BLaER1 (cell line): ENCODE measurements at regions not wholly inside any gene's neighbourhood (a gene's known extent, or its start where the extent isn't known, plus 50 kb on each side); places are given as distances from the start of the nearest gene placed in this dataset.
"Not testable (repeated sequence)": the region's sequence is repeated elsewhere in the genome, so short reads cannot be mapped to it uniquely, and the experiment has no call there.

Experiments used
- H3K27ac ChIP-seq: shearing (Covaris generic); formaldehyde crosslinking; 2 replicates; pipeline ENCODE4 v1.8.1; 2022
- H3K27me3 ChIP-seq: shearing (Covaris generic); formaldehyde crosslinking; 2 replicates; pipeline ENCODE4 v1.8.1; 2022
- H3K36me3 ChIP-seq: shearing (Covaris generic); formaldehyde crosslinking; 2 replicates; pipeline ENCODE4 v1.8.1; 2022
- H3K4me1 ChIP-seq: shearing (Covaris generic); formaldehyde crosslinking; 2 replicates; pipeline ENCODE4 v1.8.1; 2022
- H3K4me2 ChIP-seq: shearing (Covaris generic); formaldehyde crosslinking; 2 replicates; pipeline ENCODE4 v1.8.1; 2022
- H3K4me3 ChIP-seq: shearing (Covaris generic); formaldehyde crosslinking; 2 replicates; pipeline ENCODE4 v1.8.1; 2022
- H3K9ac ChIP-seq: shearing (Covaris generic); formaldehyde crosslinking; 2 replicates; pipeline ENCODE4 v1.8.1; 2022
- H3K9me3 ChIP-seq: shearing (Covaris generic); formaldehyde crosslinking; 2 replicates; pipeline ENCODE4 v1.8.1; 2022
- H4K20me1 ChIP-seq: shearing (Covaris generic); formaldehyde crosslinking; 2 replicates; pipeline ENCODE4 v1.8.1; 2022
- Cebpa-rat ChIP-seq: shearing (Covaris generic); IDR thresholded peaks from 2 replicates; pipeline ENCODE4 v1.8.1; 2022

- H3K27ac ChIP-seq, H4K20me1 ChIP-seq, H3K4me1 ChIP-seq, H3K4me3 ChIP-seq, H3K4me2 ChIP-seq, H3K36me3 ChIP-seq, H3K27me3 ChIP-seq, H3K9me3 ChIP-seq, H3K9ac ChIP-seq: not testable (repeated sequence)
These were observed 81.2 kb upstream of the HMX1 start for GRCh38 chr4:8952791-8953190.

DNA sequence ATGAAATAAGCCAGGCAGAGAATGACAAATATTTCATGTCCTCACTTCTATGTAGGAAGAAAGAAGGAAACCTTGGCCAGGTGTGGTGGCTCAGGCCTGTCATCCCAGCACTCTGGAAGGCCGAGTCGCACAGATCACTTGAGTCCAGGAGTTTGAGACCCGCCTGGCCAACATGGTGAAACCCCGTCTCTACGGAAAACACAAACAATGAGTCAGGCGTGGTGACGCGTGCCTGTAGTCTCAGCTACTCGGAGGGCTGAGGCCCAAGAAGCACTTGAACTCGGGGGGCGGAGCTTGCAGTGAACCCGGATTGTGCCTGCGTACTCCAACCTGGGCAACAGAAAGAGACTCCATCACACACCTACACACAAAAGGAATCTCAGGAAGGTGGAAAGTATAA lies 80.5 kb upstream of the HMX1 start:
- H3K4me2 ChIP-seq, H3K4me3 ChIP-seq, H3K27ac ChIP-seq, H3K9ac ChIP-seq, H3K36me3 ChIP-seq, H4K20me1 ChIP-seq, H3K4me1 ChIP-seq, H3K27me3 ChIP-seq, H3K9me3 ChIP-seq: not testable (repeated sequence)

DNA sequence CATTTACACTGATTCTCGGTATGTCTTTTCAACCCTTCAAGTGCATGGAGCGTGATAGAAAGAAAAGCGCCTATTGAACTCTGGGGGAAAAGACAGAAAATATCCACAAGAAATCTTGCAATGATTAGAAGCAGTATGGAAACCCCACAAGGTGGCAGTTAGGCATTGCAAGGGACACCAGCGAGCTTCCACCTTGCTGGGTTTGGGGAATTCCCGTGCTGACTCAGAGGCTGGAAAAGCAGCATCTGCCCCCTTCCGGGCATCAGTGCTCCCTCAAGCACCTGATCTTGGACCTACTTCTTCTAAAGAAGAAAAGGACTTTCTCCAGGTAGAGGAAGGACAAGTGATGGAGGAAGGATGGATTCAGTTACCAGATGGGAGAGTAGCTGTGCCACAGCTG lies 73.9 kb upstream of the HMX1 start:
- not testable (repeated sequence) for H3K27ac ChIP-seq, H3K4me2 ChIP-seq, H3K27me3 ChIP-seq, H3K9ac ChIP-seq, H3K4me3 ChIP-seq, H3K4me1 ChIP-seq, H3K36me3 ChIP-seq, H4K20me1 ChIP-seq, H3K9me3 ChIP-seq

DNA sequence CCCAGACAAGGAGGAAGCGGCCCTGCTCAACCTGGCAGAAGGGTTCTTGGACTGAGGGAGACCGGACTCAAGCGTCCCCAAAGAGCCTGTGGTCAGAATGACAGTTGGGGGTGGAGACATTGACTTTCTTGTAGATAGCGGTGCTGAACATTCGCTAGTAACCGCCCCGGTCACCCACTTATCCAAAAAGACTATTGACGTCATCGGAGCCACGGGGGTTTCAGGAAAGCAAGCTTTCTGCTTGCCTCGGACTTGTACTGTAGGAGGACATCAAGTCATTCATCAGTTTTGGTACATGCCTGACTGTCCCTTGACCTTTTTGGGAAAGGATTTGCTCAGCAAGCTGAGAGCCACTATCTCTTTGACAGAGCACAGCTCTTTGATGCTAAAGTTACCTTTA lies 71.7 kb upstream of the HMX1 start:
- not testable (repeated sequence) for H3K4me3 ChIP-seq, H3K27me3 ChIP-seq, H3K9ac ChIP-seq, H3K4me2 ChIP-seq, H3K9me3 ChIP-seq, H4K20me1 ChIP-seq, H3K4me1 ChIP-seq, H3K36me3 ChIP-seq, H3K27ac ChIP-seq

- not testable (repeated sequence) for H3K27me3 ChIP-seq, H3K36me3 ChIP-seq, H3K4me3 ChIP-seq, H3K4me1 ChIP-seq, H4K20me1 ChIP-seq, H3K9me3 ChIP-seq, H3K4me2 ChIP-seq, H3K27ac ChIP-seq, H3K9ac ChIP-seq
These were observed 70.4 kb upstream of the HMX1 start for GRCh38 chr4:8942088-8942487.

GRCh38 chr4:8941492-8941805 lies 69.8 kb upstream of the HMX1 start:
- H3K4me2 ChIP-seq, H3K9ac ChIP-seq: not testable (repeated sequence)

DNA sequence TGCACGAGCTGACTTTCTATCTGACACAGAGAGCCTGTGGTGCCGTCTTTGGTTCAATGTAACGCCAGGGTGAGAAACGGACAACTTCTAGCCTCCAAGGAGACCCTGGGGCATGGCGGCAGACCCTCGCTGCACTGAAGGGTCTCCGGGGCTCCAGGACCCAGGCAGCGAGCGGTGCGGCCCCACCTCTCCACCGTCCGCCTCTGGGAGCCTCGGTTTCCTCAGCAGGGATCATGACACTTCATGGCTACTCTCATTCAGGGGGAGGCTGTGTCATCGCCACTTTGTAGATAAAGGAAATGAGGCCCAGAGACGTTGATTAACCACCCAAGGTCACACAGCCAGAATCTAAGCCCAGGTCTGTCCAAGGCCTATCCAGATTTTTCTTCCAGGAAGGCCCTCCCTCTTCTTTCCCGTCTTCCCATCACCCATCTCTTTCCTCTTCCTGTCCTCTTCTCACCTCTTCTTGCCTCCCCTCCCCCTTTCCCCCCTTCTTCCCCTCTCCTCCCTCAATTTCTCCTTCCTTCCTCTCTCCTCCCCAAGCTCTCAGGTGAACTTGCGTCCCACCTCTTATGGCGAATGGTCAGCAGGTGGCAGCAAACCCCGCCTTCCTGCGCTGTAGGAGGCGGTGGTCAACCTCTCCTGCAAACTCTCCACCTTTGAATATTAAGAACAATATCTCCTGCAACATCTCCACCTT lies 69.3 kb upstream of the HMX1 start:
- no peaks in the 10 kb centered on the region for H3K4me1 ChIP-seq
- H3K4me2 ChIP-seq = no peak overlapping the region
- no peaks in the 10 kb centered on the region for H3K27me3 ChIP-seq
- H3K9ac ChIP-seq = no peak overlapping the region
- H4K20me1 ChIP-seq = no peaks in the 10 kb centered on the region
- H3K36me3 ChIP-seq = no peaks in the 10 kb centered on the region
- H3K4me3 ChIP-seq = no peak overlapping the region
- no peaks in the 10 kb centered on the region for H3K9me3 ChIP-seq
- H3K27ac ChIP-seq = no peak overlapping the region
- no peak for TF ChIP-seq Cebpa-rat

More at GRCh38 chr4:8941492-8941805, 69.8 kb upstream of the HMX1 start:
- H3K4me1 ChIP-seq, H4K20me1 ChIP-seq, H3K36me3 ChIP-seq, H3K9me3 ChIP-seq, H3K4me3 ChIP-seq, H3K27ac ChIP-seq, H3K27me3 ChIP-seq: not testable (repeated sequence)

- H3K27me3 ChIP-seq = no peaks in the 10 kb centered on the region
- H3K36me3 ChIP-seq = no peaks in the 10 kb centered on the region
- no peak overlapping the region for H3K4me2 ChIP-seq
- no peak overlapping the region for H3K9ac ChIP-seq
- H3K4me3 ChIP-seq = no peak overlapping the region
- no peak overlapping the region for H3K27ac ChIP-seq
- peaks cover 8% of the 10 kb centered on the region; the same call in 1 of the 2 replicates for H3K9me3 ChIP-seq
- no peak for TF ChIP-seq Cebpa-rat
- H4K20me1 ChIP-seq = no peaks in the 10 kb centered on the region
- no peaks in the 10 kb centered on the region for H3K4me1 ChIP-seq
These were observed 68.5 kb upstream of the HMX1 start for GRCh38 chr4:8939840-8940742.

DNA sequence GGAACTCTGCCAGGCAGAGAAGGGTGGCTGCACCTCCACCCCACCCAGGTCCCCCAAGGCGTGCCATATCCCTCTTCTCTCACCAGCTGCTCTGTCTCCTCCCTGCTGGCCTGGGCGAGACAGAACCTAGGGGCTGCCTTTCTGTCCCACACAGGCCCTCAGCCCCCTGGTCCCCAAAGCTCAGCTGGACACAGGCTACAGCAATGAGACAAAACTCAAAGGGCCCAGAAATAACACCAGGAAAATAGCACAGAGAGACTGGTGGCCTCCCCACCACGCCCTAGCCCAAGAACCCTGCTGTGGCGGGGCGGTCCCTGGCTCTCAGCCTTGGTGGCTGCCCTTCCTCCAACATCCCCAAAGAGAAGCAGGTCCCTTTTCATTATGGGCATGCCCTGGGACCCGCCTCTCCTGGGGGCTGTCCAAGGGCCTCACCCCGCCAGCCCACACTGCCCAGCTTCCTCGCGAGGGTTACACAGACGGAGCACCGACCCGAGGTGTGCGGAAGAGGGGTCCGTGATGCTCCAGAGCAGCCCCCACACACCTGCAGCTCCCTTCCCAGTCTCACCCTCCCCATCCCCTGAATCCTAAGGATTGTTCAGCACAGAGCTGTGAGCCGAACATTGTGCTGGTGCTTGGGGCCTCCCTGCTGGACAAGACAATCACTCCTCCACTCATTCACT lies 67.7 kb upstream of the HMX1 start:
- Histone ChIP-seq H3K4me3 (no peak overlapping the region), H3K27ac (no peak overlapping the region), H4K20me1 (no peaks in the 10 kb centered on the region), H3K27me3 (no peaks in the 10 kb centered on the region), H3K4me2 (no peak overlapping the region), H3K4me1 (no peaks in the 10 kb centered on the region), H3K9me3 (peaks cover 12% of the 10 kb centered on the region), H3K9ac (no peak overlapping the region), H3K36me3 (no peaks in the 10 kb centered on the region)
- no peak for TF ChIP-seq Cebpa-rat

DNA sequence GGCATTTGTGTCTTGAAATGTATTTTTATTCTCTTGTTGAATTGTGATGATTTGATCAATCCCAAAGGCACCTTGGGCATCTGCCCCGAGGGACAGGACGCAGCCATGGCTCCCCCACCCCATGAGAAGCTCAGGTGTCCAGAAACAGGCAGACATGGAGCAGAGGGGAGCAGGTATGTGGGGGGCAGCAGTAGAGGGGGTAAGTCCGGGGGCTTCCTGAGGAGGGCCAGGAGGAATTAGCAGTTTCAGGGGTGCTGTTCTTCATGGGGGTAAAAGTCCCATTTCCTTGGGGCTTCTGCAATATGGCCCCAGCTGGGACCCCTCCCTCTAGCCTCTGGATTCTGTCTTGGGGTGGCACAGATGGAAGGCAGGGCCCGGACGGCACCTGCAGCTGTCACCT lies 67.0 kb upstream of the HMX1 start:
- no peaks in the 10 kb centered on the region for H3K4me1 ChIP-seq
- H3K36me3 ChIP-seq = no peaks in the 10 kb centered on the region
- H3K27ac ChIP-seq = no peak overlapping the region
- H3K27me3 ChIP-seq = no peaks in the 10 kb centered on the region
- H4K20me1 ChIP-seq = no peaks in the 10 kb centered on the region
- no peak overlapping the region for H3K4me3 ChIP-seq
- H3K9me3 ChIP-seq = peaks cover 19% of the 10 kb centered on the region
- no peak overlapping the region for H3K9ac ChIP-seq
- no peak for TF ChIP-seq Cebpa-rat
- no peak overlapping the region for H3K4me2 ChIP-seq
